ENCODE measurements at regions not wholly inside any gene's neighbourhood (a gene's known extent, or its start where the extent isn't known, plus 50 kb on each side); places are given as distances from the start of the nearest gene placed in this dataset.

GRCh38 chr6:27156874-27157458 lies 90.5 kb upstream of the PRSS16 start:
- H3K9me3 ChIP-seq = no peaks in the 10 kb centered on the region
- peaks cover 0 to 25% (median 0%) of the 10 kb centered on the region in 4 donors for H3K27me3 ChIP-seq
- H3K4me1 ChIP-seq = peaks cover 0 to 17% (median 12%) of the 10 kb centered on the region in 4 donors
- H3K36me3 ChIP-seq = no peaks in the 10 kb centered on the region
- no peak overlapping the region for H3K27ac ChIP-seq (replicated peaks in 1 of 4)
- peak overlapping the region; percentile 36 to 53 (median 43) for H3K4me3 ChIP-seq
- intact Hi-C loops (cut with DNase I) = no loop called here
- no peak for TF ChIP-seq EP300 (IDR thresholded peaks at IDR 0.05)
- TF ChIP-seq, protein P1, sequence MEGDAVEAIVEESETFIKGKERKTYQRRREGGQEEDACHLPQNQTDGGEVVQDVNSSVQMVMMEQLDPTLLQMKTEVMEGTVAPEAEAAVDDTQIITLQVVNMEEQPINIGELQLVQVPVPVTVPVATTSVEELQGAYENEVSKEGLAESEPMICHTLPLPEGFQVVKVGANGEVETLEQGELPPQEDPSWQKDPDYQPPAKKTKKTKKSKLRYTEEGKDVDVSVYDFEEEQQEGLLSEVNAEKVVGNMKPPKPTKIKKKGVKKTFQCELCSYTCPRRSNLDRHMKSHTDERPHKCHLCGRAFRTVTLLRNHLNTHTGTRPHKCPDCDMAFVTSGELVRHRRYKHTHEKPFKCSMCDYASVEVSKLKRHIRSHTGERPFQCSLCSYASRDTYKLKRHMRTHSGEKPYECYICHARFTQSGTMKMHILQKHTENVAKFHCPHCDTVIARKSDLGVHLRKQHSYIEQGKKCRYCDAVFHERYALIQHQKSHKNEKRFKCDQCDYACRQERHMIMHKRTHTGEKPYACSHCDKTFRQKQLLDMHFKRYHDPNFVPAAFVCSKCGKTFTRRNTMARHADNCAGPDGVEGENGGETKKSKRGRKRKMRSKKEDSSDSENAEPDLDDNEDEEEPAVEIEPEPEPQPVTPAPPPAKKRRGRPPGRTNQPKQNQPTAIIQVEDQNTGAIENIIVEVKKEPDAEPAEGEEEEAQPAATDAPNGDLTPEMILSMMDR (IDR thresholded peaks at IDR 0.05) = no peak
- TF ChIP-seq POLR2AphosphoS5 (IDR thresholded peaks at IDR 0.05) = no peak
- TF ChIP-seq POLR2A (IDR thresholded peaks at IDR 0.05; ENCODE audit: low read depth) = no peak
- WGBS = 35% methylated on average over 15 of the region's 15 CpGs
- DNase-seq (ENCODE audit: extremely low spot score) = no peak

DNA sequence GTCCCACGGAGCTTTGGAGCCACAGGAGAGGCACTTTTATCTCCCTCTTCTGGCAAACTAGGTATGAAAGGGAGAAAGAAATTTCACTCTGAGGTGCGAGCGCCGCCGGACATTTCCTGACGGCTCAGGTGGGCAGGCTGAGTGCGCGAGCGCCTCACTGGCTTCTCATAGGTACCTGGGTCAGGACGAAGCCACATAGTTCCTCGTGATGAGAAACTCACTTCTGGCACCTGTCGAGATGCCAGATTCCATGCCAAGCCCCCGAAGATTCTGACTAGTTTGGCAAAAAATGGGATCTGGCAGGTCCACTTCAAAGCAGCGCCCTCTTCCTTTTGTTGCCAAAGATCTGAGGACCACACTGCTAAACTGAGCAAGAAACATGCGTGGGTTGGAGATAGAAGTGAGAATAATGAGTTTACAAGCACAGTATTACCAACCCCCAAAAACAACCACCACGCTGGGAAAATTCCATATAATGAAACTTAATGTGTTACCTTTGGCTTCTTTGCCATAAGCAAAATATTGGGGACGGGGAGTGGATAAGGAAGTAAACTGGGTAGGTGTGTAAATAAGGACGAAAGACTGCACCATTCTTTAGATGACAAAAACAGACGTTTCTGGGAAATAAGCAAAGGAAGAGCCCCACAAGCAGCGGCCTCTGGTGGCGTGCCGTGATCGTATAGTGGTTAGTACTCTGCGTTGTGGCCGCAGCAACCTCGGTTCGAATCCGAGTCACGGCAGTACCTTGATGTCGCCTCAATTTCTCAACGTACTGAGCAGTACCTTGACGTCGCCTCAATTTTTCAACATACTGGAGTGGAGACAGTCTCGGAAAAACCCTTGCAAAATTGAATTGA lies 89.8 kb upstream of the PRSS16 start:
- H3K27ac ChIP-seq (replicated peaks in 1 of 4) = no peak overlapping the region

GRCh38 chr6:27158316-27158643 lies 89.2 kb upstream of the PRSS16 start:
- H3K4me1 ChIP-seq = peaks cover 0 to 20% (median 12%) of the 10 kb centered on the region in 4 donors
- intact Hi-C loops (cut with DNase I) = no loop called here
- TF ChIP-seq POLR2A (IDR thresholded peaks at IDR 0.05; ENCODE audit: low read depth) (no peak), EP300 (IDR thresholded peaks at IDR 0.05) (no peak), POLR2AphosphoS5 (IDR thresholded peaks at IDR 0.05) (no peak)
- TF ChIP-seq, protein P1 (IDR thresholded peaks at IDR 0.05) = no peak
- no peaks in the 10 kb centered on the region for H3K9me3 ChIP-seq
- H3K27me3 ChIP-seq = peaks cover 0 to 17% (median 0%) of the 10 kb centered on the region in 4 donors
- H3K36me3 ChIP-seq = no peaks in the 10 kb centered on the region
- 74% methylated on average over 4 of the region's 4 CpGs for WGBS
- DNase-seq (ENCODE audit: extremely low spot score) = no peak
- no peak overlapping the region for H3K4me3 ChIP-seq
- H3K27ac ChIP-seq (replicated peaks in 1 of 4) = no peak overlapping the region

More for the DNA sequence above, 89.8 kb upstream of the PRSS16 start:
- no peak for DNase-seq (ENCODE audit: extremely low spot score)
- no peaks in the 10 kb centered on the region for H3K9me3 ChIP-seq
- intact Hi-C loops (cut with DNase I) = no loop called here
- H3K27me3 ChIP-seq = peaks cover 0 to 20% (median 0%) of the 10 kb centered on the region in 4 donors
- H3K4me1 ChIP-seq = peaks cover 0 to 20% (median 12%) of the 10 kb centered on the region in 4 donors
- TF ChIP-seq EP300 (IDR thresholded peaks at IDR 0.05) (no peak), POLR2A (IDR thresholded peaks at IDR 0.05; ENCODE audit: low read depth) (no peak), POLR2AphosphoS5 (IDR thresholded peaks at IDR 0.05) (peak in 1 of 2 donors; percentile 25)
- TF ChIP-seq, protein P1 (IDR thresholded peaks at IDR 0.05) = peak; percentile 30 to 49 (median 43)
- H3K36me3 ChIP-seq = no peaks in the 10 kb centered on the region
- 4% methylated on average over 22 of the region's 34 CpGs for WGBS
- peak overlapping the region; percentile 36 to 53 (median 43) for H3K4me3 ChIP-seq

- intact Hi-C loops (cut with DNase I) = loop anchor here (5.0 kb wide), 2 partner anchors 32 to 593 kb away; no protein-coding TSS in a partner anchor
- H3K27me3 ChIP-seq = peaks cover 0 to 17% (median 0%) of the 10 kb centered on the region in 4 donors
- WGBS = 82% methylated on average over 2 of the region's 2 CpGs
- H3K4me1 ChIP-seq = peaks cover 0 to 20% (median 12%) of the 10 kb centered on the region in 4 donors
- no peaks in the 10 kb centered on the region for H3K9me3 ChIP-seq
- no peak for DNase-seq (ENCODE audit: extremely low spot score)
- no peak for TF ChIP-seq EP300 (IDR thresholded peaks at IDR 0.05)
- TF ChIP-seq, protein P1 (IDR thresholded peaks at IDR 0.05) = no peak
- TF ChIP-seq POLR2AphosphoS5 (IDR thresholded peaks at IDR 0.05) = no peak
- no peak for TF ChIP-seq POLR2A (IDR thresholded peaks at IDR 0.05; ENCODE audit: low read depth)
- H3K4me3 ChIP-seq = no peak overlapping the region
- no peak overlapping the region for H3K27ac ChIP-seq (replicated peaks in 1 of 4)
- H3K36me3 ChIP-seq = no peaks in the 10 kb centered on the region
These were observed 87.8 kb upstream of the PRSS16 start for GRCh38 chr6:27159725-27160124.
